ENCODE measurements at regions not wholly inside any gene's neighbourhood (a gene's known extent, or its start where the extent isn't known, plus 50 kb on each side); places are given as distances from the start of the nearest gene placed in this dataset.
"Not testable (repeated sequence)": the region's sequence is repeated elsewhere in the genome, so short reads cannot be mapped to it uniquely, and the experiment has no call there.

DNA sequence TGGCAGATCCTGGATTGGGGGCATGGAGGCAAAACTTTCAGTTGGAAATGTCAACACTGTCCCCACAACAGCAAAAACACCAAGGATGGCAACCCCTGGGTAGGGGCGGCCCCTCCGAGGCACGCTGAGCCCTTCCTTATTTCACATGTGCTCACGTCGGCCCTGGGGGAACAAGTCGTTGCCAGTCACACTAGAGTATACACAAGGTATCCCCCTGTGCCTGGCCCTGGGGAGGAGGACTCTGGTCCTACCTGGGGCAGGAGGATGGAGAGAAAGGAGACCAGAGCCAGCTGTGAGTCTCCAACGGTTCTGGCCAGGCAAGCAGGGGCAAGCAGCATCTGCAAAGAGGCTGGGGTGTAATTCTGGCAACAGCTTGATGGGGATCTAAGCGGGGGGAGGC is 126.9 kb upstream of the FOXD4L5 start:
- Histone ChIP-seq H3K27me3 (ENCODE audit: control insufficient read depth, insufficient read depth, low read length) (no peaks in the 10 kb centered on the region), H3K4me3 (ENCODE audit: low read length) (no peak overlapping the region), H3K36me3 (ENCODE audit: insufficient read depth, low read length) (no peaks in the 10 kb centered on the region), H3K4me1 (ENCODE audit: control insufficient read depth, insufficient read depth, low read length) (no peaks in the 10 kb centered on the region), H3K9me3 (replicated peaks; ENCODE audit: low read length) (peaks cover 4% of the 10 kb centered on the region), H3K4me2 (ENCODE audit: low read length) (no peak overlapping the region), H3K9ac (ENCODE audit: low read depth, low read length) (no peak overlapping the region)

DNA sequence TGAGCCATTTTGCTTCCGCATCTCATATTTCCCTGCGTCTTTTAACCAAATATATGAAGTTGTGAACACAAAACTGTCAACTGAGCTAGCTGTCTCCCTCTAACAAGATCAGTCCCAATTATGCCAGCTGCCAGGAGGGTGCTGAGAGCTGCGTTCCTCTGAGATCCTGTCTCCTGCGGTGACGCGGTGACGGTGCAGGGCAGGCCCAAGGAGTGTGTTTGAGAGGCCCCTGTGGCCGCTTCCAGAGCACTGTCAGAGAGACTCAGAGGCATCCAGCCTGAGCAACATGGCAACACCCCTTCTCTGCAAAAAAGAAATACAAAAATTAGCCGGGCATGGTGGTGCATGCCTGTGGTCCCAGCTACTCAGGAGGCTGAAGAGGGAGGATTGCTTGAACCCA is 126.3 kb upstream of the FOXD4L5 start:
- H3K36me3 ChIP-seq (ENCODE audit: insufficient read depth, low read length): no peaks in the 10 kb centered on the region
- no peak overlapping the region for H3K4me2 ChIP-seq (ENCODE audit: low read length)
- H3K9me3 ChIP-seq (replicated peaks; ENCODE audit: low read length): peaks cover 4% of the 10 kb centered on the region
- no peaks in the 10 kb centered on the region for H3K27me3 ChIP-seq (ENCODE audit: control insufficient read depth, insufficient read depth, low read length)
- H3K4me1 ChIP-seq (ENCODE audit: control insufficient read depth, insufficient read depth, low read length): no peaks in the 10 kb centered on the region
- no peak overlapping the region for H3K9ac ChIP-seq (ENCODE audit: low read depth, low read length)
- no peak overlapping the region for H3K4me3 ChIP-seq (ENCODE audit: low read length)

DNA sequence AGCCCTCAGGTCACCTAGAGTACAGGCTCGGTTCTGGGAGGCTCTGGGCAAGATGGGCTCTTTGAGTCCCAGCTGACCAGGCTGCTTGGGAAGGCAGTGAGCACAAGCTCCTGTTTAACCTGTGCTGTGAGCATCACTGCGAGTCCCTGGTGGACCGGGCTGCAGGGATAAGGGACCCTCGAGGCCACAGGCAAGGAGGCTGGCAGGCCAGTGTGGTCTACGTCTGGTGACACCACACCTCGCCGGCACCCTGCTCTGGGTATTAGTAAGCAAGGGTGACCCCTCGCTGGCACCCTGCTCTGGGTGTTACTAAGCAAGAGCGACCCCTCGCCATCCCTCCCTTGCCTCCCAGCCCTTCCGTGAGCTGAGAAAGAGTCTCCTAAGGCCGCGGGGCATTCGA is 125.9 kb upstream of the FOXD4L5 start:
- no peak overlapping the region for H3K9ac ChIP-seq (ENCODE audit: low read depth, low read length)
- H3K4me2 ChIP-seq (ENCODE audit: low read length): no peak overlapping the region
- H3K4me1 ChIP-seq (ENCODE audit: control insufficient read depth, insufficient read depth, low read length): no peaks in the 10 kb centered on the region
- no peak overlapping the region for H3K4me3 ChIP-seq (ENCODE audit: low read length)
- no peaks in the 10 kb centered on the region for H3K27me3 ChIP-seq (ENCODE audit: control insufficient read depth, insufficient read depth, low read length)
- peaks cover 4% of the 10 kb centered on the region for H3K9me3 ChIP-seq (replicated peaks; ENCODE audit: low read length)
- H3K36me3 ChIP-seq (ENCODE audit: insufficient read depth, low read length): no peaks in the 10 kb centered on the region

DNA sequence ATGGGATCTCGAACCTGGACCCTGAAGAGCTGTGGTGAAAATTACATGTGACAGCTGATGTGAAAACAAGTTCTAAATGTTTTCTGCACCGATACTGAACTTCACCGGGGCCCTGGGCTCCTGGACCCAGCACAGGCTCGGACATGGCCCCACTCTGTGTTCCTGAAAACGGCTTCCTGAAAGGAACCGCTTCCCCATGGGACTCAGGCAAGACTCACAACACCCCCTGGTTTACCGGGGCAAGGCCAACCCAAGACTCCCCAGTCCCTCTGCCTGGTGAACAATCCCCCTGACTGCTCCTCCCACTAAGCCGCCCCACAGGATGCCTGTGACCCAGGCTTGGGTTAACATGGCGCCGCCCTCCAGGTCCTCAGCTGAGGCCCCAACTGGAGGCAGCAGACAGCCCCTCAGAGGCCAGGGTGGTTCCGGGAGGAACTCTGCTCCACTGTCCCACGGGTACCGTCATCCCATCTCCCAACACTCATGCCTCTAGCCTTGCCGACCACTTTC is 124.5 kb upstream of the FOXD4L5 start:
- Histone ChIP-seq H3K4me3 (ENCODE audit: low read length) (no peak overlapping the region), H3K9me3 (replicated peaks; ENCODE audit: low read length) (peaks cover 4% of the 10 kb centered on the region), H3K4me2 (ENCODE audit: low read length) (no peak overlapping the region), H3K36me3 (ENCODE audit: insufficient read depth, low read length) (no peaks in the 10 kb centered on the region), H3K27me3 (ENCODE audit: control insufficient read depth, insufficient read depth, low read length) (no peaks in the 10 kb centered on the region), H3K9ac (ENCODE audit: low read depth, low read length) (no peak overlapping the region), H3K4me1 (ENCODE audit: control insufficient read depth, insufficient read depth, low read length) (no peaks in the 10 kb centered on the region)

DNA sequence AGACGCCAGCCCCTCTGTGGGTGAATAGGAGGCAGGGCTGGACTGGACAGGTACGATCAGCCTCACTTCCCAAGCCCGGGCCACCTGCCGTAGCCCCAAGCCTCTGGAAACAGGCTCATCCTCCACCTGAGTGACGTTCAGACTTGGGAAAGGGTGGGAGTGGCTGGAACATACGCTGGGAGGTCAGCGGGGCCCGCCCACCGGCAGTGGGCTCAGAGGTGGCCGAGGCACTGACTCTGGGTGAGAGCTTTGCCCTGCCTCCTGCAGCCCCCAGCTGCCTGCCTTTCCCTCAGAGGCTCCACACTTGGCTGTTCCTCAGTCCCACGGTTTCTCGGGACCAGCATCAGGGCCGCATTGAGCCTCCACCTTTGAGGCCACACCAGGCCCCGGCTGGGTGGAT is 123.8 kb upstream of the FOXD4L5 start:
- H3K4me3 ChIP-seq (ENCODE audit: low read length); H3K9me3 ChIP-seq (replicated peaks; ENCODE audit: low read length); H3K4me1 ChIP-seq (ENCODE audit: control insufficient read depth, insufficient read depth, low read length); H3K36me3 ChIP-seq (ENCODE audit: insufficient read depth, low read length); H3K9ac ChIP-seq (ENCODE audit: low read depth, low read length); H3K27me3 ChIP-seq (ENCODE audit: control insufficient read depth, insufficient read depth, low read length); H3K4me2 ChIP-seq (ENCODE audit: low read length): not testable (repeated sequence)

DNA sequence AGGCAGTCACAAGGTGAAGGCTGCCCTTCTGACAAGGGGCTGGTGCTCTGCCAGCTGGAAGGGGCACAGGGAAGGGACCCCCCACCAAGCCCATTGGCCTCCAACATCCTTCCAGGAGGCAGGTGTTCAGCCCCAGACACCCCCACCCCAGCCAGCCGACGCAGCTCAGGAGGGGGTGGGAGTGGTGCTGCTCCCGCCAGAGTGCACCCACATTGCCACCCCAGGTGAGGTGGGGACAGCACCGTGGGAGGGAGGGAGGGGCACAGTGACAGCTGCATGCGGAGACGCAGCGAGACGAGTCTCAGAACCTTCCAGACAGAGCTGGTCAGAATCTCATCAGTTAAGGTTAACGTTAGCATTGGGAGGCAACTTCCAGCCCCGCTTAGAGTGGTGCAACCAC is 121.6 kb upstream of the FOXD4L5 start:
- H3K4me1 ChIP-seq (ENCODE audit: control insufficient read depth, insufficient read depth, low read length); H3K36me3 ChIP-seq (ENCODE audit: insufficient read depth, low read length); H3K27me3 ChIP-seq (ENCODE audit: control insufficient read depth, insufficient read depth, low read length); H3K9me3 ChIP-seq (replicated peaks; ENCODE audit: low read length); H3K4me3 ChIP-seq (ENCODE audit: low read length); H3K4me2 ChIP-seq (ENCODE audit: low read length); H3K9ac ChIP-seq (ENCODE audit: low read depth, low read length): not testable (repeated sequence)

DNA sequence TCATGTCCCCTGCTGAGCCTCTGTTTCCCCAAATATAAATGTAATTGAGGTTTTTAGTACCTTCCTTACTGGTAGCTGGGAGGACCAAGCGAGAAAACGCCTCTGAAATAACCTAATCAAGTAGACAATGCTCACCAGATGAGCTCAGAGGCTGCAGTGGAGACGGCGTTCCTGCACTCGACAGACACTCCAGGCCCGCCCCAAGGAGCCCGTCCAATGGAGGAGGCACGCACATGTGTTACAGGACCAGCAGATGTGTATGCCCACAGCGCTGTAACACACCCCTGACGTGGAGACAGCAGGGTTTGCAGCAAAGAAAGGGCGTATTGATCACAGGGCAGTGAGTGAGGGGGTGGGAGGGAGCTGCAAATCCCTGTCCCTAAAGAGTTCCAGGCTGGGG is 120.8 kb upstream of the FOXD4L5 start:
- not testable (repeated sequence) for H3K9ac ChIP-seq (ENCODE audit: low read depth, low read length); H3K4me2 ChIP-seq (ENCODE audit: low read length); H3K9me3 ChIP-seq (replicated peaks; ENCODE audit: low read length); H3K27me3 ChIP-seq (ENCODE audit: control insufficient read depth, insufficient read depth, low read length); H3K36me3 ChIP-seq (ENCODE audit: insufficient read depth, low read length); H3K4me3 ChIP-seq (ENCODE audit: low read length); H3K4me1 ChIP-seq (ENCODE audit: control insufficient read depth, insufficient read depth, low read length)

DNA sequence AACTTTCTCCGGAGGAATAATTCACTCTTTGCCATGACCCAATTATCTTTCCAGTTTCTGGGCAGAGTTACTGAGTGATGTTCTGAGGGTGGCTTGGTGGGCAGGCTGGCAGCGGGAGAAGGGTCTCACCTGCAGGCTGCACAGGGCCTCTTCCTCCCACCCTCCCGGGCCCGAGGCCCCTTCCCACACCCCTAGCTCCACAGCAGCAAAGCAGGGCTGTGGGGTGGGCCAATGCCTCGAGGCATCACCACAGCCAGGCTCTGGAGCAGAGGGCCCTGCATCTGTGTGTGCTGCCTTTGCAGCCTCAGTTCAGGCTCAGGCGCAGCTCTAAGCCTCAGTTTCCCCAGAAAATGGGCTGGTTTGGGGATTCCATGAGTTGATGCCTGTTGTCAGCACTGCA is 120.2 kb upstream of the FOXD4L5 start:
- Histone ChIP-seq H3K36me3 (ENCODE audit: insufficient read depth, low read length) (no peaks in the 10 kb centered on the region), H3K9ac (ENCODE audit: low read depth, low read length) (no peak overlapping the region), H3K27me3 (ENCODE audit: control insufficient read depth, insufficient read depth, low read length) (no peaks in the 10 kb centered on the region), H3K4me3 (ENCODE audit: low read length) (no peak overlapping the region), H3K9me3 (replicated peaks; ENCODE audit: low read length) (no peaks in the 10 kb centered on the region), H3K4me1 (ENCODE audit: control insufficient read depth, insufficient read depth, low read length) (no peaks in the 10 kb centered on the region), H3K4me2 (ENCODE audit: low read length) (no peak overlapping the region)

DNA sequence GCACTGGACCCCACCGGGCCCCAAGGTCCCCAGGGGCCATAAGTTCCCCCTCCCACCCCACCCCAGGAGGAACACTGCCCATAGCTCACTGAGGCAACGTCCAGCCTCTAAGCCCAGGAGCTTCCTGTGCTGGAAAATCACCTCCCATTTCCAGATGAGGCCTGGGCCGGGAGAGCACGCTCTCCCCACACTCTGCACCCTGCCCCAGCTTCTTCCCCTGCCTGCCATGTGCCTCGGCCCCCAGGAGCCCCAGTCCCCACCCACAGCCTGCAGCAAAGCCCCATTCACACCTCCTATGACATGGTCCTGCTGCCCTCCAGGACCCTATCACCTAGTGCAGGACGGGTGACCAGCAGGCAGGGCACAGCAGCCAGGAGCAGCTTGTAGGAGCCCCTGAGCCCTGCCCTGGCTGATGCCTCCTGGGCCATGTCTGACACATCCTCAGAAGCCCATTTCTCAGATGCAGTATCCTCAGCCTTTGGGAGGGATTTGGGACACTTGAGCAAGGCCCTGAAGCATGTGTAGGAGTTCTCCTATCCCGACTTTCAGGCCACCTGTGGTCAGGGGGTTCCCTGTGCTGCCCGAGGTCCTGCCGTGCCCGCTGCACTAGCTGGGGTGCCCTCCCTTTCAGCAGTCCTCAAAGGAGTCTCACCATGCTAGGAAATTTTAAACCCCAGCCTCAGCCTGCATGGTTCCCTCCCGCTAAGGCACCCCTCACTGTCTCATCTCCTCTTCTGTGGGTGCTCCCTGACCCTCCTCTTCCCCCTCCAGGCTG is 119.4 kb upstream of the FOXD4L5 start:
- H3K9ac ChIP-seq (ENCODE audit: low read depth, low read length): no peak overlapping the region
- H3K36me3 ChIP-seq (ENCODE audit: insufficient read depth, low read length): no peaks in the 10 kb centered on the region
- H3K4me2 ChIP-seq (ENCODE audit: low read length): no peak overlapping the region
- no peaks in the 10 kb centered on the region for H3K9me3 ChIP-seq (replicated peaks; ENCODE audit: low read length)
- H3K4me1 ChIP-seq (ENCODE audit: control insufficient read depth, insufficient read depth, low read length): no peaks in the 10 kb centered on the region
- no peak overlapping the region for H3K4me3 ChIP-seq (ENCODE audit: low read length)
- H3K27me3 ChIP-seq (ENCODE audit: control insufficient read depth, insufficient read depth, low read length): no peaks in the 10 kb centered on the region

DNA sequence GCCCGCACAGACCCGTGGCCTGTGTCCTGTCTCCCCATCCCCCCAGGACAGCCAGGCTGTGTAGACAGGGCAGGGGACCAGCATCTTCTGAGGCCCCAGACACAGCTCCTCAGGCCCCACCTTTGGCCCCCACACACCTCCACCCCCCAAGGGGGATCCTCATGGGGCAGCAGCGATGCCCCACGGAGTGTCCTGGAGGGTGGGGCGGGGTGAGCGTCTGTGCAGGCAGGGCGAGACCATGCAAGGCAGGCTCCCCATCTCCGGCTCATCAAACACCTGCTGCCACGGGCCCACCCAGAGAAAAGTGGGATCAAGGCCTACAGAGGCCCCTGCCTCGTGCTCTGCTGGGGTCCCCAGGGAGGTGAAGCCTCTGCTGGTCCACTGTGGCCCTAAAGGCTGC is 118.7 kb upstream of the FOXD4L5 start:
- H3K4me1 ChIP-seq (ENCODE audit: control insufficient read depth, insufficient read depth, low read length): no peaks in the 10 kb centered on the region
- H3K36me3 ChIP-seq (ENCODE audit: insufficient read depth, low read length): no peaks in the 10 kb centered on the region
- no peak overlapping the region for H3K9ac ChIP-seq (ENCODE audit: low read depth, low read length)
- H3K4me2 ChIP-seq (ENCODE audit: low read length): no peak overlapping the region
- no peaks in the 10 kb centered on the region for H3K27me3 ChIP-seq (ENCODE audit: control insufficient read depth, insufficient read depth, low read length)
- H3K9me3 ChIP-seq (replicated peaks; ENCODE audit: low read length): no peaks in the 10 kb centered on the region
- no peak overlapping the region for H3K4me3 ChIP-seq (ENCODE audit: low read length)

DNA sequence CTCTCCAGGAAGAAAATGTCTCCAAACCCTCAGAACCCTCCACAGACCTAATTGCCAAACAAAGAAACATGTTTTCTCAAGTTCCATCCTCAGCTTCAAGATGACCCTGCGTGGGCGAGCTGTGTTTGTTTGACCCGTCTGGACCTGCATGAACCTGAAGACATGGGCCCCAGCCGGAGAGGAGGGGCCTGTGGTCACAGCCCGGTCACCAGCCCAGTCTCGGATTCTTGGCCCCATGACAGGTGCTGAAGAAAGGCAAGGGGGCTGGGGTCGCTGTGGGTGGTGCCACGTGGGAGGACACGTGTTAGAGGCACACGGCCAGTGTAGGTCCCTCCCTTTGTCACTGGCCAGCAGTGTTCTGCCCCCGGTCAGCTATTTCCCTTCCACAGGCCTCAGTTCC is 118.1 kb upstream of the FOXD4L5 start:
- H3K4me3 ChIP-seq (ENCODE audit: low read length); H3K27me3 ChIP-seq (ENCODE audit: control insufficient read depth, insufficient read depth, low read length); H3K9me3 ChIP-seq (replicated peaks; ENCODE audit: low read length); H3K9ac ChIP-seq (ENCODE audit: low read depth, low read length); H3K4me2 ChIP-seq (ENCODE audit: low read length); H3K4me1 ChIP-seq (ENCODE audit: control insufficient read depth, insufficient read depth, low read length); H3K36me3 ChIP-seq (ENCODE audit: insufficient read depth, low read length): not testable (repeated sequence)

DNA sequence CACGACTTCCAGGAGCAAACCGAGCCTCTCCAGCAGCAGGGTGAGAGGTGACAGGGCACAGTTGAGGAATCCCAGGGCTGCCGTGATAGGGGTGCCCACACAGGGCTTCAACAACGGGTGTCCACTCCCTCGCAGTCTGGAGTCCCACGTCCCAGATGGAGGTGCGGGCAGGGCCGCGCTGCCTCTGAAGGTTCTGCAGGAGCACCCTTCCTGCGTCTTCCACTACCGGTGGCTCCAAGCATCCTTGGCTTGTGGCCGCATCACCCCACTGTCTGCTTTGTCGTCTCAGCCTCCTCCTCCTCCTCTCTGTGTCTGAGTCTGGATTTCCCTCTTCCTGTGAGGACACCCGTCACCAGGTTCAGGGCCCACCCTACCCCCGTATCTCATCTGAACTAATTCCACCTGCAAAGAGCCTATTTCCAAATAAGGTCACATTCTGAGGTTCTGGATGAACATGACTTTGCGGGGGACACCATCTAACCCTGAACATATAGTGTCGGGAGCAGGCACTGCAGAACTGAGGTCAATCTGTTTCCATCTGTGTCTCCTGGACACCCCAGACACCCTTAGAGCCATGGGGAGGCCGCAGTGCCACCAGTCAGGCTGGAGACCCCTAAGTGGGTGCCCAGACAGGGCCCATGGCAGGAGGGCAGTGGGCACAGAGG is 117.3 kb upstream of the FOXD4L5 start:
- not testable (repeated sequence) for H3K9me3 ChIP-seq (replicated peaks; ENCODE audit: low read length); H3K27me3 ChIP-seq (ENCODE audit: control insufficient read depth, insufficient read depth, low read length); H3K4me1 ChIP-seq (ENCODE audit: control insufficient read depth, insufficient read depth, low read length); H3K36me3 ChIP-seq (ENCODE audit: insufficient read depth, low read length); H3K4me3 ChIP-seq (ENCODE audit: low read length); H3K4me2 ChIP-seq (ENCODE audit: low read length); H3K9ac ChIP-seq (ENCODE audit: low read depth, low read length)
